Fibroblast of lung (primary cell): ENCODE measurements at regions not wholly inside any gene's neighbourhood (a gene's known extent, or its start where the extent isn't known, plus 50 kb on each side); places are given as distances from the start of the nearest gene placed in this dataset.

Source experiments
- CTCF ChIP-seq, 2 donors: IDR thresholded peaks in 1 of 2; conservative IDR thresholded peaks in 1 of 2; 1 replicate in 1 of 2; 2 replicates in 1 of 2; pipeline ENCODE4 v1.5.1; 2011 to 2012; ENCODE audit warnings: low read length in 2 of 2, control low read depth in 1 of 2, inconsistent platforms in 1 of 2, low read depth in 1 of 2, mild to moderate bottlenecking in 1 of 2
- EZH2 ChIP-seq: IDR thresholded peaks from 2 replicates; pipeline ENCODE4 v1.5.1; 2012; ENCODE audit warnings: low read length, control low read depth, mild to moderate bottlenecking; ENCODE audit errors: missing control alignments

GRCh38 chr5:72572236-72572765 is 65.1 kb upstream of the ZNF366 start:
- TF ChIP-seq CTCF (conservative IDR thresholded peaks at IDR 0.05 in 1 of 2, IDR thresholded peaks at IDR 0.05 in 1 of 2; ENCODE audit: low read depth in 1 of 2, low read length in 2 of 2): no peak
- no peak for TF ChIP-seq EZH2
